ENCODE measurements at regions not wholly inside any gene's neighbourhood (a gene's known extent, or its start where the extent isn't known, plus 50 kb on each side); places are given as distances from the start of the nearest gene placed in this dataset.

- no peak overlapping the region for H2AFZ ChIP-seq (ENCODE audit: insufficient read depth, low read depth, low read length, poor library complexity, severe bottlenecking)
- TF ChIP-seq EZH2 (IDR thresholded peaks at IDR 0.05; ENCODE audit: borderline replicate concordance, insufficient read depth, low read depth, low read length, poor library complexity, severe bottlenecking) = no peak
- H3K36me3 ChIP-seq (replicated peaks in 1 of 2; ENCODE audit: control extremely low read depth in 1 of 2, control insufficient read depth in 1 of 2, extremely low read depth in 1 of 2, insufficient read depth in 2 of 2, low read length in 1 of 2) = no peaks in the 10 kb centered on the region
- H3K9ac ChIP-seq (ENCODE audit: low read length) = no peak overlapping the region
- no peak overlapping the region for H3K27ac Mint-ChIP-seq
- no peak for DNase-seq
- H3K4me3 ChIP-seq (ENCODE audit: control extremely low read depth in 1 of 5, extremely low read depth in 1 of 5, insufficient read depth in 1 of 5, low read depth in 2 of 5, low read length in 4 of 5) = no peak overlapping the region
- intact Hi-C loops (cut with micrococcal nuclease) = no loop called here
- H3K79me2 ChIP-seq (ENCODE audit: control insufficient read depth, insufficient read depth, low read length) = no peaks in the 10 kb centered on the region
- no peak overlapping the region for H3K27ac ChIP-seq (ENCODE audit: low read length in 2 of 2)
- ATAC-seq (ENCODE audit: low read depth) = no peak
- H3K27me3 ChIP-seq (replicated peaks in 1 of 4; ENCODE audit: control extremely low read depth in 1 of 4, control insufficient read depth in 3 of 4, insufficient read depth in 4 of 4, low read length in 3 of 4) = no peaks in the 10 kb centered on the region
- POLR2A ChIA-PET = no interaction called here
- CTCF ChIA-PET = no interaction called here
- H3K9me3 ChIP-seq (ENCODE audit: control extremely low read depth in 1 of 3, control insufficient read depth in 2 of 3, insufficient read depth in 1 of 3, low read length in 2 of 3) = no peaks in the 10 kb centered on the region
- no peak overlapping the region for H3K4me2 ChIP-seq (replicated peaks; ENCODE audit: low read depth, low read length, poor library complexity, severe bottlenecking)
- no peak overlapping the region for H3K4me3 Mint-ChIP-seq
- peaks cover 6% of the 10 kb centered on the region for H3K9me3 Mint-ChIP-seq (ENCODE audit: insufficient read depth)
- no peaks in the 10 kb centered on the region for H3K27me3 Mint-ChIP-seq
- no peaks in the 10 kb centered on the region for H3K4me1 ChIP-seq (ENCODE audit: control insufficient read depth in 2 of 2, insufficient read depth in 2 of 2, low read length in 2 of 2)
- H3K4me1 Mint-ChIP-seq = no peaks in the 10 kb centered on the region
- H4K20me1 ChIP-seq (ENCODE audit: control insufficient read depth, insufficient read depth, low read length, poor library complexity, severe bottlenecking) = no peaks in the 10 kb centered on the region
Observed at GRCh38 chr18:29062921-29063320, 886.0 kb upstream of the CDH2 start.

- no peak overlapping the region for H3K27ac ChIP-seq (ENCODE audit: low read length in 2 of 2)
- ChIA-PET POLR2A (no interaction called here), CTCF (no interaction called here)
- no peaks in the 10 kb centered on the region for H3K4me1 Mint-ChIP-seq
- H2AFZ ChIP-seq (ENCODE audit: insufficient read depth, low read depth, low read length, poor library complexity, severe bottlenecking) = no peak overlapping the region
- no peaks in the 10 kb centered on the region for H3K36me3 ChIP-seq (replicated peaks in 1 of 2; ENCODE audit: control extremely low read depth in 1 of 2, control insufficient read depth in 1 of 2, extremely low read depth in 1 of 2, insufficient read depth in 2 of 2, low read length in 1 of 2)
- intact Hi-C loops (cut with micrococcal nuclease) = no loop called here
- no peaks in the 10 kb centered on the region for H3K79me2 ChIP-seq (ENCODE audit: control insufficient read depth, insufficient read depth, low read length)
- no peaks in the 10 kb centered on the region for H3K27me3 ChIP-seq (replicated peaks in 1 of 4; ENCODE audit: control extremely low read depth in 1 of 4, control insufficient read depth in 3 of 4, insufficient read depth in 4 of 4, low read length in 3 of 4)
- no peaks in the 10 kb centered on the region for H4K20me1 ChIP-seq (ENCODE audit: control insufficient read depth, insufficient read depth, low read length, poor library complexity, severe bottlenecking)
- ATAC-seq (ENCODE audit: low read depth) (no peak), DNase-seq (no peak)
- H3K9ac ChIP-seq (ENCODE audit: low read length) = no peak overlapping the region
- no peaks in the 10 kb centered on the region for H3K4me1 ChIP-seq (ENCODE audit: control insufficient read depth in 2 of 2, insufficient read depth in 2 of 2, low read length in 2 of 2)
- no peak overlapping the region for H3K4me3 Mint-ChIP-seq
- H3K9me3 Mint-ChIP-seq (ENCODE audit: insufficient read depth) = peaks cover 9% of the 10 kb centered on the region
- no CpG with 5 or more reads among the region's 1 CpG for WGBS (ENCODE audit: insufficient coverage)
- H3K4me3 ChIP-seq (ENCODE audit: control extremely low read depth in 1 of 5, extremely low read depth in 1 of 5, insufficient read depth in 1 of 5, low read depth in 2 of 5, low read length in 4 of 5) = no peak overlapping the region
- H3K9me3 ChIP-seq (ENCODE audit: control extremely low read depth in 1 of 3, control insufficient read depth in 2 of 3, insufficient read depth in 1 of 3, low read length in 2 of 3) = peaks cover 0 to 1% (median 0%) of the 10 kb centered on the region in 3 donors
- H3K27ac Mint-ChIP-seq = no peak overlapping the region
- no peak for TF ChIP-seq CTCF (IDR thresholded peaks at IDR 0.05)
- no peak for TF ChIP-seq EZH2 (IDR thresholded peaks at IDR 0.05; ENCODE audit: borderline replicate concordance, insufficient read depth, low read depth, low read length, poor library complexity, severe bottlenecking)
- no peak overlapping the region for H3K4me2 ChIP-seq (replicated peaks; ENCODE audit: low read depth, low read length, poor library complexity, severe bottlenecking)
- H3K27me3 Mint-ChIP-seq = no peaks in the 10 kb centered on the region
Observed at GRCh38 chr18:29060349-29060748, 883.4 kb upstream of the CDH2 start.

Data from B cell (primary cell).